ENCODE measurements at regions not wholly inside any gene's neighbourhood (a gene's known extent, or its start where the extent isn't known, plus 50 kb on each side); places are given as distances from the start of the nearest gene placed in this dataset.
"Not testable (repeated sequence)": the region's sequence is repeated elsewhere in the genome, so short reads cannot be mapped to it uniquely, and the experiment has no call there.

- no peak for DNase-seq
These were observed 1661.9 kb upstream of the PIK3C3 start for GRCh38 chr18:40292985-40293710.

GRCh38 chr18:40283560-40283959 lies 1671.5 kb upstream of the PIK3C3 start:
- DNase-seq = no peak

- DNase-seq = not testable (repeated sequence)
These were observed 1673.7 kb upstream of the PIK3C3 start for GRCh38 chr18:40281356-40281755.

- DNase-seq = no peak
These were observed 1680.3 kb upstream of the PIK3C3 start for GRCh38 chr18:40274618-40275196.

- no peak for DNase-seq
These were observed 1682.3 kb upstream of the PIK3C3 start for GRCh38 chr18:40272630-40273231.

- DNase-seq = no peak
These were observed 1695.8 kb upstream of the PIK3C3 start for GRCh38 chr18:40259115-40259835.

- DNase-seq = no peak
These were observed 1696.7 kb upstream of the PIK3C3 start for GRCh38 chr18:40258311-40258710.

GRCh38 chr18:40250236-40250635 lies 1704.8 kb upstream of the PIK3C3 start:
- no peak for DNase-seq

- no peak for DNase-seq
These were observed 1705.5 kb upstream of the PIK3C3 start for GRCh38 chr18:40249390-40250080.

GRCh38 chr18:40245612-40246011 lies 1709.4 kb upstream of the PIK3C3 start:
- not testable (repeated sequence) for DNase-seq

- DNase-seq = no peak
These were observed 1711.4 kb upstream of the PIK3C3 start for GRCh38 chr18:40243607-40244006.

- no peak for DNase-seq
These were observed 1719.2 kb upstream of the PIK3C3 start for GRCh38 chr18:40235836-40236235.

- no peak for DNase-seq
These were observed 1719.7 kb upstream of the PIK3C3 start for GRCh38 chr18:40235323-40235722.

- DNase-seq = no peak
These were observed 1721.0 kb upstream of the PIK3C3 start for GRCh38 chr18:40233931-40234616.

- no peak for DNase-seq
These were observed 1732.3 kb upstream of the PIK3C3 start for GRCh38 chr18:40222776-40223175.

GRCh38 chr18:40216856-40217255 lies 1738.2 kb upstream of the PIK3C3 start:
- no peak for DNase-seq

- DNase-seq = no peak
These were observed 1739.1 kb upstream of the PIK3C3 start for GRCh38 chr18:40215979-40216378.

- no peak for DNase-seq
These were observed 1744.3 kb upstream of the PIK3C3 start for GRCh38 chr18:40210696-40211095.

- DNase-seq = no peak
These were observed 1746.1 kb upstream of the PIK3C3 start for GRCh38 chr18:40208958-40209357.

- no peak for DNase-seq
These were observed 1757.3 kb upstream of the PIK3C3 start for GRCh38 chr18:40197711-40198110.

GRCh38 chr18:40186677-40187076 lies 1768.4 kb upstream of the PIK3C3 start:
- no peak for DNase-seq

GRCh38 chr18:40179729-40180461 lies 1775.1 kb upstream of the PIK3C3 start:
- no peak for DNase-seq
